GM12875 (cell line): ENCODE measurements at regions not wholly inside any gene's neighbourhood (a gene's known extent, or its start where the extent isn't known, plus 50 kb on each side); places are given as distances from the start of the nearest gene placed in this dataset.

Experiments
- H3K4me3 ChIP-seq: one replicate; pipeline ENCODE4 v1.5.1; 2011; ENCODE audit warnings: low read depth, low read length, control low read depth
- TF ChIP-seq, protein P1 (sequence below): IDR thresholded peaks from 2 replicates; pipeline ENCODE4 v1.5.1; 2011; ENCODE audit warnings: low read depth, mild to moderate bottlenecking, control low read depth, inconsistent platforms, low read length, moderate library complexity, borderline replicate concordance; ENCODE audit not compliant: insufficient read depth

DNA sequence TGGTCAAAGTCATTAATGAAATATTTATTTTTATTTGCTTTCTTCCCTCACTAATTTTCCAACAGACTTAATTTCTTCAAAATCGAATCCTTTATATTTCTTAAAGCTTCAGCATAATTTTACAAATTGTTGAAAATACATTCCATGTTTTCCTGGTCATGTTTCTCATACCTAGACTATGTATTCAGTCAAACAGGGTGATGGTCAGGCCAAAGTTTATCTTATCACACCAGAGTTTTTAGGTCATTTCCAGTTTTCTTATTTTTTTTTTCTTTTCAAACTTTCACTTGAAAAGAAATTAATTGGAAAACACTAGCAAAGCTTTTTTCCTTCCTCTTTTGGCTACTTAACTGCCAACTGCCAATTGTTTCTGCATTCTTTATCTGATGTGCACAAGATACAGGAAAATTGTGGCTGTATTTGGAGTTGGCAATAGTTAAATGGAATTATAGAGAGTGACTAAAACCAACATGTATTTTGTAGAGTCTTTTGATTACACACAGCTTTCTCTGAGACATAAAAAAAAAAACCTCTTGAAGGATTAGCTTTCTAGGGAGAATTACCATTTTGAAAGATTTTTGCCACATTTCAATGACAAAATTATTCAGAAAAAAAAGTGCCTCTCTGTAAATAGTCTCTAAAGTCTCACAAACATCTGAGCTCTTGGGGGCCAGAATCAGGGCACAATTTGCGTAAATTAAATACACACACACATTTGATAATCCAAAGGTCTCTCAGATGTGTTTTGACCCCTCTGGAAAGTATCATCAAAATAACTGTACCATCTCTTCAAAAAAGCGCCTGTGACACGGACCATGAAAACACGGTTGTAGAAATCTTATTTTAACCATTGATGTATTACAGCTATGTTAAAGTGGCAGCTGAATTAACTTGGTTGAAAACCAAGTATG is 603.2 kb upstream of the KCNMB2 start:
- TF ChIP-seq, protein P1, sequence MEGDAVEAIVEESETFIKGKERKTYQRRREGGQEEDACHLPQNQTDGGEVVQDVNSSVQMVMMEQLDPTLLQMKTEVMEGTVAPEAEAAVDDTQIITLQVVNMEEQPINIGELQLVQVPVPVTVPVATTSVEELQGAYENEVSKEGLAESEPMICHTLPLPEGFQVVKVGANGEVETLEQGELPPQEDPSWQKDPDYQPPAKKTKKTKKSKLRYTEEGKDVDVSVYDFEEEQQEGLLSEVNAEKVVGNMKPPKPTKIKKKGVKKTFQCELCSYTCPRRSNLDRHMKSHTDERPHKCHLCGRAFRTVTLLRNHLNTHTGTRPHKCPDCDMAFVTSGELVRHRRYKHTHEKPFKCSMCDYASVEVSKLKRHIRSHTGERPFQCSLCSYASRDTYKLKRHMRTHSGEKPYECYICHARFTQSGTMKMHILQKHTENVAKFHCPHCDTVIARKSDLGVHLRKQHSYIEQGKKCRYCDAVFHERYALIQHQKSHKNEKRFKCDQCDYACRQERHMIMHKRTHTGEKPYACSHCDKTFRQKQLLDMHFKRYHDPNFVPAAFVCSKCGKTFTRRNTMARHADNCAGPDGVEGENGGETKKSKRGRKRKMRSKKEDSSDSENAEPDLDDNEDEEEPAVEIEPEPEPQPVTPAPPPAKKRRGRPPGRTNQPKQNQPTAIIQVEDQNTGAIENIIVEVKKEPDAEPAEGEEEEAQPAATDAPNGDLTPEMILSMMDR, result no peak
- H3K4me3 ChIP-seq, result no peak overlapping the region

DNA sequence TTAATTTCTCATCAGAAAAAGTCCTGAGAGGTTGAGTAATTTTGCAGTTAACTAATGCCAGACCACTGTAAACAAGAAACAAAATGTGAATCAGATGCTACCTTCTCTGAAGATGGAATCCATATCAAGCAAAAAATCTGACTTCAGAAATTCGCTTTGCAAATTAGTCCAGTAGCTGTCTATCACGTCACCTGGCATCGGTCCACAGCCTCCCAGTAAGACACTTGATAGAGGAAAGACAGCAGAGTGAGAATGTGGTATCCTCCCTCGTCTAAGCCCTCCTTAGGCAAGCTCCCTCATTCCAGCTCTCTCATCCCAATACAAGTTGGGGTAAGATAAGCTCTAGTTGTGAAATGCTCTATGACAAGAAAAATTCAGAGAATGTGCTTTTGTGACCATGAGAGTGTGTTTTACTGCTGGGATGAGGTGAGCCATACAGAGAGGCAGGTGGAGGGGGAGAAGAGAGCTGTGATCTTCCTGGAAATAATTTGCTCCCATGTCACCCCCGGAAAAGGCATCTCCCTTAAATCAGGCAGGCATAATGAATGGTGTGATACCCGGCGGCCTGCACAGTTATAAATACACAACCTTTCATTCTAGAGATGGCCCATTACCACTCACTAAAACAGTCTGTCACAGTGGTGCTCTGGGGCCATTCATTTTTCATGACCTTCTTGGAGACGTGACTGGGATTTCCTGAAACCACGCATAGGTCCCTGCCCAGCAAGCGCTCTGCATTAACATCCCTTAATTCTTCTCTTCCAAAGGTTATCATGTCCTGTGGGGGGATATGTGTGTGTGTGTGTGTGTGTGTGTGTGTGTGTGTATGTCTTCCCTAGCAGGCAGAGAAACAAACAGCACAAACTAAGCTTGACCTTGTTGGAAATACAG is 602.0 kb upstream of the KCNMB2 start:
- H3K4me3 ChIP-seq, result no peak overlapping the region
- TF ChIP-seq, protein P1, result no peak

DNA sequence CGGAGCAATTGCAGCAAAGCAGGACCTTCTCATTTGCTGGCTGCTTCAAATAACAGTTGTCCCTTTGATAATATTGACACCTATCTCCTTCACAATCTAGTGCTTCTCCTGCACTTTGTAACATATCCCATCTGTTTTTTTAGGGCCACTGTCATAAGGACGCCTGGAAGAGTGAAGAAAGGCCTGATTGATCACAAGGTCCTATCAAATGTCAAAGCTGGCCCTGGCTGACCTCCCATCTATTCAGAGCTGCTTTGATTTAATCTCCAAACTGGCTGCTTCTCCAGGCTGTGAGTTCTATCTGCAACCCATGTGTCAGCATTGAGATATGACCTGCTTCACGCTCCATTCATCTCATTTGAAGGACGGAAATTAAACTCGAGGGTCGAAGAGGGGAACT is 601.2 kb upstream of the KCNMB2 start:
- TF ChIP-seq, protein P1, result no peak
- no peak overlapping the region for H3K4me3 ChIP-seq

DNA sequence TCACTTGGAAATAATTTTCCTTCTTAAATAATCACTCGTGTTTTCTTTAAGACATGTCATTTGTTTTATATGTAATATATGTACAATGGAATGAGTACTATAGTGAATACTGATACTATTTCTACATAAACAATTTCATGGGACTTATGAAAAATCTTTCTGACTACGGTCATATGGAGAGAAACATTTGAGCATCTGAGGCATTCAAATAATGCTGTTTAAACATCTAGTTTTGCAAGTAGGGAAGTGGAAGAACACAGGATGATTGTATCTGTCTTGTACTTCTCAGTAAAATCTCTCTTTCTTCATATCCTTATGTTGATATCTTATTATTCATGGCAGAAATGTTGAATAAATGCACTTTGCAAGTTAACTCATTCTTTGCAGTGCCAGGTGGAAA is 599.5 kb upstream of the KCNMB2 start:
- no peak overlapping the region for H3K4me3 ChIP-seq
- TF ChIP-seq, protein P1, result no peak

DNA sequence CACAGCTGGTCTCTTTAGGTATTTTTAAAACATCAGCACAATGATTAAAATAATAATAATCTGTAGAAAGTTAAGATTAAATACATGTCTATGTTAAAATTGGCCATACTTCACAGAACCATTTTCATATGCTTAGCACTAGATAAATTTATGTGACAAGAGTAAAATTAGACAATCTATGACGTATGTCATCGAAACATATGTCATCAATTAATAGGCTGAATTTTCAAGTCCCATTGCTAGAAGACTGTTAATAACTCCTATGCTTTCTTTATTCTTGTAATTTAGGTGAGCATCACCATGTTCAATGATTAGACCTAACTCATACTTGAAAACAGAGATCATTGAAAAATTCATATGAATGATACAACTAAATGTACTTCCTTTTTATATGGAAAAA is 593.3 kb upstream of the KCNMB2 start:
- TF ChIP-seq, protein P1, result no peak
- H3K4me3 ChIP-seq, result no peak overlapping the region

DNA sequence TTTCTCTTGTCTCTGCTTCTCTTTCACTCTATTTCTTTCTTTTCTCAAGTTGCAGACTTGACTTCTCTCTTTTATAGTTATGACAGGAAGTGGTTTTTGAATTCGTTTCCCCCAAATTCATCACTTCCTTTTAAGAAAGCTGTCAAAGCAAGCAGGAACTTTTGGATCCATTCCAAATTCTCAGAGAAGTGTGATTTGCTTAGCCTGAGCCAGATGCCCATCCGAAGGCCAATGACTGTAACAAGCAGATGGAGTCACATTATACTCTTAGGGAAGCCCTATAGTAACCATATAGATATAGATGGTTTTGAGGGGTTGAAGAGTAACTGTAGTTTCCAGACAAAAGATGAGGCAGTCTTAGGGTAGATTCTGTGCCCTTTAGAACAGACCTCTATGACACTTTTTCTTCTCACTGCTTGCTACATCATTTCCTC is 592.0 kb upstream of the KCNMB2 start:
- no peak overlapping the region for H3K4me3 ChIP-seq
- TF ChIP-seq, protein P1, result no peak

DNA sequence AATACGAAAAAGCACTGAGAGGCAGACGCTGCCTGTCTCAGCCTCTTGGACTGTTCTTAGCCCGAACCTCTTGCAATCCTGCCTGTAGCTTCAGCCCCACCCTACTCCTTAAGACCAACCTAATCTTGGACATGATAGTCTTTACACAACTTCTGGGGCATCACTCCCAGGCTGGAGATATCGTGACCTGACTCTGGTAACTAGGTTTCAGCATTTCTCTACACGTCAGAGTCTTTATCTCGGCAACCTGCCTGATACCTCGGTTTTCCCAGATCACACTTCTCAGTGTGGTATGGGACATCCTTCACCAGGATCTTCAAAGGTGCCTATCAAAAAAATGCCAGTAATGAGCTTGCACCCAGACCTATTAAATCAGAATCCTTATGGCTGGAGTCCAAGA is 590.2 kb upstream of the KCNMB2 start:
- TF ChIP-seq, protein P1, result no peak
- H3K4me3 ChIP-seq, result no peak overlapping the region
